A673 (cell line): ENCODE measurements at regions not wholly inside any gene's neighbourhood (a gene's known extent, or its start where the extent isn't known, plus 50 kb on each side); places are given as distances from the start of the nearest gene placed in this dataset.

Experiments
- BruUV-seq: library from RNA; stranded (reverse); fragments of 400-500 nt; replicated peaks from 2 replicates; lab custom pipeline; 2021; lab: Mats Ljungman, UMichigan
- CTCF ChIA-PET: fragments of 300-600 bp; sonication (Branson Sonifier 250); formaldehyde crosslinking; loops from one replicate; lab custom pipeline; 2022; ENCODE audit warnings: antibody characterized with exemption; lab: Charles Lee
- POLR2A ChIA-PET: fragments of 300-600 bp; sonication (Branson Sonifier 250); formaldehyde crosslinking; loops from one replicate; lab custom pipeline; 2022; ENCODE audit warnings: antibody characterized with exemption; ENCODE audit not compliant: low non-redundant PET; lab: Charles Lee
- DNase-seq: peaks from one replicate; pipeline ENCODE4 v3.0.0-alpha.2; 2015; ENCODE audit warnings: low spot score
- H3K27ac ChIP-seq: fragments of 200-600 bp; sonication (generic); 2 replicates; pipeline ENCODE4 v1.5.1; 2016; ENCODE audit warnings: mixed run types, low read depth, mild to moderate bottlenecking, mixed read lengths, antibody characterized with exemption, low read length; ENCODE audit not compliant: poor library complexity, severe bottlenecking
- H3K27me3 ChIP-seq: fragments of 200-600 bp; sonication (generic); replicated peaks from 2 replicates; pipeline ENCODE4 v1.6.1; 2017; ENCODE audit warnings: mixed run types, low read depth, mild to moderate bottlenecking, mixed read lengths, antibody characterized with exemption, low read length; ENCODE audit not compliant: insufficient read depth, poor library complexity
- H3K36me3 ChIP-seq: fragments of 200-600 bp; sonication (generic); 2 replicates; pipeline ENCODE4 v1.6.1; 2016; ENCODE audit warnings: mixed run types, mild to moderate bottlenecking, mixed read lengths, antibody characterized with exemption, low read length; ENCODE audit not compliant: insufficient read depth, poor library complexity, severe bottlenecking
- H3K4me1 ChIP-seq: fragments of 200-600 bp; sonication (generic); 2 replicates; pipeline ENCODE4 v1.6.1; 2017; ENCODE audit warnings: mixed run types, mild to moderate bottlenecking, mixed read lengths, antibody characterized with exemption, low read length; ENCODE audit not compliant: insufficient read depth, poor library complexity, severe bottlenecking
- H3K4me3 ChIP-seq: fragments of 200-600 bp; sonication (generic); 2 replicates; pipeline ENCODE4 v1.5.1; 2016; ENCODE audit warnings: low read depth, mixed run types, mild to moderate bottlenecking, mixed read lengths, low read length; ENCODE audit not compliant: poor library complexity, severe bottlenecking
- H3K9me3 ChIP-seq: fragments of 200-600 bp; sonication (generic); 2 replicates; pipeline ENCODE4 v1.6.1; 2016; ENCODE audit warnings: mixed run types, low read depth, mild to moderate bottlenecking, mixed read lengths, antibody characterized with exemption, low read length; ENCODE audit not compliant: poor library complexity, severe bottlenecking
- EZH2 ChIP-seq: fragments of 200-600 bp; sonication (generic); IDR thresholded peaks from 2 replicates; pipeline ENCODE4 v1.6.1; 2017; ENCODE audit warnings: borderline replicate concordance, low read depth, mild to moderate bottlenecking, mixed read lengths, antibody characterized with exemption, low read length; ENCODE audit not compliant: poor library complexity, severe bottlenecking
- intact Hi-C: fragments of 100-400 bp; cut with micrococcal nuclease; formaldehyde crosslinking; loops from one replicate; pipeline ENCODE4 v1.10.0; 2022; ENCODE audit not compliant: unreplicated experiment
- TF ChIP-seq, protein P1 (sequence below): fragments of 300-800, 200-600 bp; sonication (generic); conservative IDR thresholded peaks from 2 replicates; pipeline ENCODE4 v1.5.1; 2017; ENCODE audit warnings: low read depth, mild to moderate bottlenecking, antibody characterized with exemption, low read length, moderate library complexity, mixed read lengths

DNA sequence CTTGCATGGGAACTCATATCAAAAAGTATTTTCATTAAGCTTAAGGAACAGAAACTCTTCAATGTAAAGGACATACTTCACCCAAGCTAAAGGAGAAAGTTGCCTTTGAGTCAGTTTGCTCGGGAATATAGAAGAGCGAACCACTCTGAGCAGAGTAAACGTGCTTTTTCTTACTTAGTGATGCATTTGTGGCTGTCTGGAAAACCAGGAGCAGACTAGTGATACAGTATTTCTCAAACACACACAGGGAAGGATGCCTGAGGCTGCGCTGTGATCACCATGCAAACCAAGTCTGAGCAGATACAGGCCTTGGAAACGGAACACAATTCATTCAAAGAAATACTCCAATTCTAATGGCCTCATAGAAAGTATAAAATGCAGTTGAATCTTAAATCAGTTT, 121.0 kb upstream of the CDIN1 start:
- no peaks in the 10 kb centered on the region for H3K4me1 ChIP-seq
- H3K27ac ChIP-seq, result no peak overlapping the region
- no peak for TF ChIP-seq EZH2
- TF ChIP-seq, protein P1, sequence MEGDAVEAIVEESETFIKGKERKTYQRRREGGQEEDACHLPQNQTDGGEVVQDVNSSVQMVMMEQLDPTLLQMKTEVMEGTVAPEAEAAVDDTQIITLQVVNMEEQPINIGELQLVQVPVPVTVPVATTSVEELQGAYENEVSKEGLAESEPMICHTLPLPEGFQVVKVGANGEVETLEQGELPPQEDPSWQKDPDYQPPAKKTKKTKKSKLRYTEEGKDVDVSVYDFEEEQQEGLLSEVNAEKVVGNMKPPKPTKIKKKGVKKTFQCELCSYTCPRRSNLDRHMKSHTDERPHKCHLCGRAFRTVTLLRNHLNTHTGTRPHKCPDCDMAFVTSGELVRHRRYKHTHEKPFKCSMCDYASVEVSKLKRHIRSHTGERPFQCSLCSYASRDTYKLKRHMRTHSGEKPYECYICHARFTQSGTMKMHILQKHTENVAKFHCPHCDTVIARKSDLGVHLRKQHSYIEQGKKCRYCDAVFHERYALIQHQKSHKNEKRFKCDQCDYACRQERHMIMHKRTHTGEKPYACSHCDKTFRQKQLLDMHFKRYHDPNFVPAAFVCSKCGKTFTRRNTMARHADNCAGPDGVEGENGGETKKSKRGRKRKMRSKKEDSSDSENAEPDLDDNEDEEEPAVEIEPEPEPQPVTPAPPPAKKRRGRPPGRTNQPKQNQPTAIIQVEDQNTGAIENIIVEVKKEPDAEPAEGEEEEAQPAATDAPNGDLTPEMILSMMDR, result no peak
- intact Hi-C loops, result no loop called here
- no peaks in the 10 kb centered on the region for H3K9me3 ChIP-seq
- no peak overlapping the region for H3K4me3 ChIP-seq
- CTCF ChIA-PET, result no interaction called here
- no peaks in the 10 kb centered on the region for H3K36me3 ChIP-seq
- no TSS peak for BruUV-seq
- no peaks in the 10 kb centered on the region for H3K27me3 ChIP-seq
- POLR2A ChIA-PET, result no interaction called here
- no peak for DNase-seq

DNA sequence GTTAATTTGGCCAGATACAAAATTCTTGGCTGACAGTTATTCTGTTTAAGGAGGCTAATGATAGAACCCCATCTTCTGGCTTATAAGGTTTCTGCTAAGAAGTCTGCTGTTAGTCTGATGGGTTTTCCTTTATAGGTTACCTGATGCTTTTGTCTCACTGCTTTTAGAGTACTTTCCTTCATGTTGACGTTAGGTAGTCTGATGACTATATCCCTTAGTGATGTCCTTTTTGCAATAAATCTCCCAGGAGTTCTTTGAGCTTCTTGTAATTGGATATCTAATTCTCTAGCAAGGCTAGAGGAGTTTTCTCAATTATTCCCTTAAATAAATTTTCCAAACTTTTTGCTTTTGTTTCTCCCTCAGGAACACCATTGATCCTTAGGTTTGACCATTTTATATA, 114.1 kb upstream of the CDIN1 start:
- ChIA-PET POLR2A (no interaction called here), CTCF (no interaction called here)
- no TSS peak for BruUV-seq
- no peak for DNase-seq
- H3K27me3 ChIP-seq, result no peaks in the 10 kb centered on the region
- intact Hi-C loops, result no loop called here
- no peaks in the 10 kb centered on the region for H3K9me3 ChIP-seq
- TF ChIP-seq, protein P1, result no peak
- no peak for TF ChIP-seq EZH2
- no peaks in the 10 kb centered on the region for H3K36me3 ChIP-seq
- no peaks in the 10 kb centered on the region for H3K4me1 ChIP-seq
- H3K27ac ChIP-seq, result no peak overlapping the region
- no peak overlapping the region for H3K4me3 ChIP-seq

DNA sequence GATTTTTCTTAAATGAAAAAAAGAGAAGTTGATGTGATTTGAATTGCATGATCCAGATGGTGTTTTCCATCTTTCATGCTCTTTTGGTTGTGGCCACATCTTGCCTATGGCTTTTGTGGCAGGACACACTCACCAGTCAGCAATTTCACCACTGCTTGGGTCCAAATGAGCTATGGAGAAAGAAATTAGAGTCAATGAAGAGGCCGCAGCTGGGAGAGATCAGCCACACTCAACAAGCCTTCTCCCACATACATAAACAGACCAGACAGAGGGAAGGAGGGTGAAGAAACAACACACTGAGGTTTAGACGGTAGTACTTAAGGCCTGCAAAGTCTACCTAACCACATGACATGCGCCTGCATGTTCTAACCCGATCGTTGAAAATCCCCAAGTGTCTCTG, 110.7 kb upstream of the CDIN1 start:
- CTCF ChIA-PET, result no interaction called here
- Histone ChIP-seq H3K27ac (no peak overlapping the region), H3K4me3 (no peak overlapping the region), H3K36me3 (no peaks in the 10 kb centered on the region), H3K27me3 (no peaks in the 10 kb centered on the region), H3K4me1 (no peaks in the 10 kb centered on the region), H3K9me3 (no peaks in the 10 kb centered on the region)
- POLR2A ChIA-PET, result no interaction called here
- TF ChIP-seq, protein P1, result no peak
- intact Hi-C loops, result no loop called here
- DNase-seq, result no peak
- no TSS peak for BruUV-seq
